ENCODE measurements at regions not wholly inside any gene's neighbourhood (a gene's known extent, or its start where the extent isn't known, plus 50 kb on each side); places are given as distances from the start of the nearest gene placed in this dataset.
A peak's percentile ranks its signal among the peaks of the same experiment; 100 is the strongest.

GRCh38 chr7:10855583-10855982 lies 118.1 kb upstream of the PHF14 start:
- H3K36me3 ChIP-seq (ENCODE audit: control insufficient read depth in 2 of 2, extremely low read depth in 1 of 2, insufficient read depth in 2 of 2, low read length in 2 of 2), result no peaks in the 10 kb centered on the region
- H2AFZ ChIP-seq (ENCODE audit: control insufficient read depth, low read length), result no peak overlapping the region
- FAIRE-seq (no peak), DNase-seq (ENCODE audit: low read depth, low spot score) (no peak)
- no peaks in the 10 kb centered on the region for H4K20me1 ChIP-seq (ENCODE audit: control insufficient read depth, extremely low read depth, insufficient read depth, low read length)
- no peak overlapping the region for H3K4me3 ChIP-seq (ENCODE audit: control insufficient read depth in 2 of 3, extremely low read depth in 1 of 3, insufficient read depth in 2 of 3, low read depth in 1 of 3, low read length in 3 of 3)
- peaks cover 3% of the 10 kb centered on the region for H3K4me1 ChIP-seq (ENCODE audit: control insufficient read depth, extremely low read depth, insufficient read depth, low read length)
- no peaks in the 10 kb centered on the region for H3K79me2 ChIP-seq (ENCODE audit: control insufficient read depth, insufficient read depth, low read length)
- H3K27ac ChIP-seq (ENCODE audit: control insufficient read depth, insufficient read depth, low read length), result no peak overlapping the region
- no peak overlapping the region for H3K9ac ChIP-seq (ENCODE audit: control insufficient read depth, extremely low read depth, insufficient read depth, low read length)
- no peaks in the 10 kb centered on the region for H3K27me3 ChIP-seq (ENCODE audit: control insufficient read depth, extremely low read depth, insufficient read depth, low read length)
- TF ChIP-seq CTCF (optimal IDR thresholded peaks at IDR 0.05 in 1 of 3, IDR thresholded peaks at IDR 0.05 in 1 of 3, conservative IDR thresholded peaks at IDR 0.05 in 1 of 3; ENCODE audit: extremely low read depth in 1 of 3, insufficient read depth in 2 of 3, low read length in 3 of 3) (no peak), EZH2 (IDR thresholded peaks at IDR 0.05; ENCODE audit: low read length) (no peak)
- dilution Hi-C loops (cut with MboI; ENCODE audit: extremely low pct_ligation_motif_present, low sequenced_read_pairs), result no loop called here
- H3K9me1 ChIP-seq (ENCODE audit: control insufficient read depth, extremely low read depth, insufficient read depth, low read length), result no peaks in the 10 kb centered on the region
- H3K4me2 ChIP-seq (ENCODE audit: control insufficient read depth, extremely low read depth, insufficient read depth, low read depth, low read length), result no peak overlapping the region
- H3K9me3 ChIP-seq (ENCODE audit: control insufficient read depth, low read depth, low read length), result no peaks in the 10 kb centered on the region

GRCh38 chr7:10860516-10860915 lies 113.2 kb upstream of the PHF14 start:
- no peaks in the 10 kb centered on the region for H3K9me1 ChIP-seq (ENCODE audit: control insufficient read depth, extremely low read depth, insufficient read depth, low read length)
- no peak overlapping the region for H3K4me2 ChIP-seq (ENCODE audit: control insufficient read depth, extremely low read depth, insufficient read depth, low read depth, low read length)
- dilution Hi-C loops (cut with MboI; ENCODE audit: extremely low pct_ligation_motif_present, low sequenced_read_pairs), result no loop called here
- no peak for DNase-seq (ENCODE audit: low read depth, low spot score)
- no peaks in the 10 kb centered on the region for H3K36me3 ChIP-seq (ENCODE audit: control insufficient read depth in 2 of 2, extremely low read depth in 1 of 2, insufficient read depth in 2 of 2, low read length in 2 of 2)
- no peak overlapping the region for H2AFZ ChIP-seq (ENCODE audit: control insufficient read depth, low read length)
- no peak overlapping the region for H3K4me3 ChIP-seq (ENCODE audit: control insufficient read depth in 2 of 3, extremely low read depth in 1 of 3, insufficient read depth in 2 of 3, low read depth in 1 of 3, low read length in 3 of 3)
- H4K20me1 ChIP-seq (ENCODE audit: control insufficient read depth, extremely low read depth, insufficient read depth, low read length), result no peaks in the 10 kb centered on the region
- peaks cover 5% of the 10 kb centered on the region for H3K4me1 ChIP-seq (ENCODE audit: control insufficient read depth, extremely low read depth, insufficient read depth, low read length)
- H3K9ac ChIP-seq (ENCODE audit: control insufficient read depth, extremely low read depth, insufficient read depth, low read length), result no peak overlapping the region
- no peaks in the 10 kb centered on the region for H3K27me3 ChIP-seq (ENCODE audit: control insufficient read depth, extremely low read depth, insufficient read depth, low read length)
- H3K27ac ChIP-seq (ENCODE audit: control insufficient read depth, insufficient read depth, low read length), result no peak overlapping the region
- FAIRE-seq, result peak; percentile 62
- TF ChIP-seq EZH2 (IDR thresholded peaks at IDR 0.05; ENCODE audit: low read length) (no peak), CTCF (optimal IDR thresholded peaks at IDR 0.05 in 1 of 3, IDR thresholded peaks at IDR 0.05 in 1 of 3, conservative IDR thresholded peaks at IDR 0.05 in 1 of 3; ENCODE audit: extremely low read depth in 1 of 3, insufficient read depth in 2 of 3, low read length in 3 of 3) (no peak)
- no peaks in the 10 kb centered on the region for H3K79me2 ChIP-seq (ENCODE audit: control insufficient read depth, insufficient read depth, low read length)
- H3K9me3 ChIP-seq (ENCODE audit: control insufficient read depth, low read depth, low read length), result no peaks in the 10 kb centered on the region

All from keratinocyte (primary cell).